Peyer's patch (tissue), 4 donors: ENCODE measurements at regions not wholly inside any gene's neighbourhood (a gene's known extent, or its start where the extent isn't known, plus 50 kb on each side); places are given as distances from the start of the nearest gene placed in this dataset.

Experiments used
- CTCF ChIP-seq, 6 experiments: fragments of 450-650 bp in 4 of 6; fragments of 200-600 bp in 2 of 6; sonication (generic) in 1 of 6; IDR thresholded peaks; one replicate each; pipeline ENCODE4 v1.5.1; 2017 to 2019; ENCODE audit warnings: antibody characterized with exemption in 6 of 6, mild to moderate bottlenecking in 3 of 6, moderate library complexity in 1 of 6
- POLR2A ChIP-seq, 2 donors: fragments of 450-650 bp; IDR thresholded peaks; one replicate each; pipeline ENCODE4 v1.5.1; 2017; ENCODE audit warnings: antibody characterized with exemption in 2 of 2, mild to moderate bottlenecking in 2 of 2, moderate library complexity in 2 of 2

GRCh38 chr11:13861411-13861810, 101.1 kb upstream of the SPON1 start:
- no peak for TF ChIP-seq POLR2A (IDR thresholded peaks at IDR 0.05)
- TF ChIP-seq CTCF (IDR thresholded peaks at IDR 0.05), result no peak
